RWPE1 (cell line): ENCODE measurements at regions not wholly inside any gene's neighbourhood (a gene's known extent, or its start where the extent isn't known, plus 50 kb on each side); places are given as distances from the start of the nearest gene placed in this dataset.

ENCODE experiments used
- CTCF ChIA-PET: fragments of 350-600 bp; sonication (Branson Sonifier 250); formaldehyde crosslinking; extraction: SDS; loops from one replicate; lab custom pipeline; 2021; lab: Yijun Ruan, JAX
- POLR2A ChIA-PET: fragments of 400-600 bp; formaldehyde crosslinking; extraction: SDS; loops from one replicate; lab custom pipeline; 2020; ENCODE audit warnings: antibody characterized with exemption; ENCODE audit not compliant: low non-redundant PET; lab: Yijun Ruan, JAX
- DNase-seq: peaks from one replicate; pipeline ENCODE4 v3.0.0; 2012; ENCODE audit warnings: low spot score
- H3K27ac ChIP-seq: fragments of 450-650 bp; 2 replicates; pipeline ENCODE4 v1.5.1; 2017
- TF ChIP-seq, protein P1 (sequence below): fragments of 450-650 bp; conservative IDR thresholded peaks from 2 replicates; pipeline ENCODE4 v1.5.1; 2017; ENCODE audit warnings: low read depth, mild to moderate bottlenecking

DNA sequence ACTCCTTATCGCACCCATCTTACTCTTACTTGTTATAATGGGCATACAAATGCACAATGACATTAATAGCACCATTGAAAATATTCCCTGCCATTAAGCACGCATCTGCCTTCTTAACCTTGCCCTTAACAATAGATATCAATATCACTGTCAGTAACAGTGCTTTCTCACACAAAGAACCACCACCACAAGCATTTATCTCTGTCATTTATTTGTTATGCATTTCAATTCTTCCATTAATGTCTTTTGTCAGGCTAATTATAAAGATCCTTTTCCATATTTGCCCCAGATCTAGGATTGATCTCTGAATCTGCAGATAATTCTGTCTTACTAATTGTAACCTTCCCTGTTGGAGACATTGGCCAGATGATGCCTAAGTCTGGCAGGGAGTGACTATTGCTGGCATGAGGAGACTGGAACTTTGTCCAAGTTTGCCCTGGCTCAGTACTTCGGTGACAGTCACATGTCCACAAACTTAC is 419.6 kb upstream of the TGFBR2 start:
- H3K27ac ChIP-seq = no peak overlapping the region
- ChIA-PET POLR2A (no interaction called here), CTCF (no interaction called here)
- TF ChIP-seq, protein P1, sequence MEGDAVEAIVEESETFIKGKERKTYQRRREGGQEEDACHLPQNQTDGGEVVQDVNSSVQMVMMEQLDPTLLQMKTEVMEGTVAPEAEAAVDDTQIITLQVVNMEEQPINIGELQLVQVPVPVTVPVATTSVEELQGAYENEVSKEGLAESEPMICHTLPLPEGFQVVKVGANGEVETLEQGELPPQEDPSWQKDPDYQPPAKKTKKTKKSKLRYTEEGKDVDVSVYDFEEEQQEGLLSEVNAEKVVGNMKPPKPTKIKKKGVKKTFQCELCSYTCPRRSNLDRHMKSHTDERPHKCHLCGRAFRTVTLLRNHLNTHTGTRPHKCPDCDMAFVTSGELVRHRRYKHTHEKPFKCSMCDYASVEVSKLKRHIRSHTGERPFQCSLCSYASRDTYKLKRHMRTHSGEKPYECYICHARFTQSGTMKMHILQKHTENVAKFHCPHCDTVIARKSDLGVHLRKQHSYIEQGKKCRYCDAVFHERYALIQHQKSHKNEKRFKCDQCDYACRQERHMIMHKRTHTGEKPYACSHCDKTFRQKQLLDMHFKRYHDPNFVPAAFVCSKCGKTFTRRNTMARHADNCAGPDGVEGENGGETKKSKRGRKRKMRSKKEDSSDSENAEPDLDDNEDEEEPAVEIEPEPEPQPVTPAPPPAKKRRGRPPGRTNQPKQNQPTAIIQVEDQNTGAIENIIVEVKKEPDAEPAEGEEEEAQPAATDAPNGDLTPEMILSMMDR = no peak
- no peak for DNase-seq

DNA sequence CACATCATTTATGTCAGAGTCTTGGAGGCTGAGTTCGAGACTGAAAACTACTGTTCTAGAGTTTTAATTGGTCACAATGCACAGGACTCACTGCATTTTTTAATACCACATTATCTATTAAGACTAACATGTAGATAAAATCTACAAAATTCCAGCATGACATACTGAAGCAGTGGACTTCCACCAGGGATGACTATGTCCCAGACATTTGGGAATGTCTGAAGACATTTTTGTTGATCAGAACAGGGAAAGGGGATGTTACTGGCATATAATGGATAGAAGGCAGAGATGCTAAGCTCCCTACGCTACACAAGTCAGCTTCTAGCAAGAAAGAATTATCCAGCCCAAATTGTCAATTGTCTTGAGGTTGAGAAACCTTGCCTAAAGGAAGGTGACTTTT is 419.0 kb upstream of the TGFBR2 start:
- ChIA-PET CTCF (no interaction called here), POLR2A (no interaction called here)
- no peak overlapping the region for H3K27ac ChIP-seq
- TF ChIP-seq, protein P1 = no peak
- DNase-seq = no peak

DNA sequence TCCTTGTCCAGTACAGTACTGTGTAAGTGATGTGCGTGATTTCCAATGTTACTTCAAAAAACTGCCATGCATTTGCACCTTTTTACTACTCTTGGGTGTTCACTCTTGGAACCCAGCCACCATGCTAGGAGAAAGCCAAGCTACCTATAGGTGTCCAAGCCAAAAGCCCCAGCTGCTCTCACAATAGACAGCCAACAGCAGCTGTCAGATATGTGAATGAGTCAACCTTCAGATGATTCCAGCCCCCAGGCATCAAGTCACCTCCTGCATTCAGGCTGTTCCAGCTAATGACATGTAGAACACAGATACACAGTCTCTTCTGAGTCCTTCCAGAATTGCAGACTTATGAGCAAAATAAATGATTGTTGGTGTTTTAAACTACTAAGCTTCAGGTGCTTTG is 417.7 kb upstream of the TGFBR2 start:
- no peak overlapping the region for H3K27ac ChIP-seq
- peak; percentile 10 for DNase-seq
- POLR2A ChIA-PET = no interaction called here
- TF ChIP-seq, protein P1 = no peak
- CTCF ChIA-PET = interaction anchor here (0.8 kb wide), 1 partner anchor 106 kb away, joined by 3 read pairs; no protein-coding TSS in a partner anchor

DNA sequence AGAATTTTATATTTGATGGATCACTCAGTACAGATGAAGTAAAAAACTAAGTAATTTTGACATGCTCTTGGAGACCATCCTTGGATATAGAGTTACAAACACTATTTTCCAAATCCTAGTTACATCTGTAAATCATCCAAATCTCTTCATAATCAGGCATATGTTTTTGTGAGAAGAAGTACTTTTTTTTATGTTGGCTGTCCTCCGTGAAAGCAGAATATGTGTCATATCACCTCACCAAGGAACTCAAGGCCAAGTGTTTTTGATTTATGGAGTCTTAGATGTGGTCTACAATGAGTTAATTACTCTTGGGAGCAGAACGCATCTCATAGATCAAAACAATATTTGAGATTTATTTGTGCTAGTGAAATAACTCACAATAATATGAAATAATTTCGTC is 416.5 kb upstream of the TGFBR2 start:
- TF ChIP-seq, protein P1 = no peak
- CTCF ChIA-PET = no interaction called here
- H3K27ac ChIP-seq = no peak overlapping the region
- no peak for DNase-seq
- POLR2A ChIA-PET = no interaction called here

DNA sequence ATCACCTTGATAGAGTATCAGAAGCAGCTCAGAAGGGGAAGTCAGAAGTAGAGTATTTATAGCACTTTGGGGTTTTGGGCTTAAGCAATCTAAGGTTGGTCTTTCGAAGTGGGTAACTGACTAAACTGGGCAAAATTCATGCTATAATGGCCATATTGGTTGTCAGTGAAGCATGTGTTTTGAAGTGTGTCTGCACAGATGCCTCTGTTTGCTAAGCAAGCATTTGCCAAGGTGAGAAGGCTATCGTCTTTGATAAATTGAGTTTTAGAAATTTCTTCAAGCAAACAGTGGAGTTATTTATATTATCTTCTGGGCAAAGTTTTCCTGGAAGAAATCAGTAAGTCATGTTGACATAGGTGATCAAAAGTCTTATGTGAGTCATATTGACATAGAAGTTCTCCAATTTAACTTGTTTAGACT is 412.8 kb upstream of the TGFBR2 start:
- DNase-seq = no peak
- ChIA-PET CTCF (no interaction called here), POLR2A (no interaction called here)
- no peak overlapping the region for H3K27ac ChIP-seq
- TF ChIP-seq, protein P1 = no peak

DNA sequence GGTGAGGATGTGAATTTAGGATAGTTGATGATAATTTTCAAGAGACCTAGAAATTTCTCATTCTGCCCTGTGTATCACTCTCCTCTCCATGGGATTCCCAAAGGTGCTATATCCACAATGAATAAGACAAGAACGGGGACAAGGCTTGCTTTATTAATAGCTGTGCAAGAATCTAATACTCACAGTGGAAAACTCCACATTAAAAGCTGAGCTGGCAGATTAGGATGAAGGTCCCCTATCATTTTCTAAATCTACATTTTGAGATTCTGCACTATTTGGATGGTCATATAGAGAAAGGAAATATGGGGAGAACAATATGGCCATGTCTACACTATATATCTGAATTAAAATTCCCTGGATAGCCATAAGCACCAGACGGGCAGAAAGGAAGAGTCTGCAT is 411.0 kb upstream of the TGFBR2 start:
- DNase-seq = no peak
- CTCF ChIA-PET = interaction anchor here (0.7 kb wide), 1 partner anchor 46 kb away, joined by 3 read pairs; no protein-coding TSS in a partner anchor
- H3K27ac ChIP-seq = no peak overlapping the region
- POLR2A ChIA-PET = no interaction called here
- TF ChIP-seq, protein P1 = no peak
